HepG2 (cell line): ENCODE measurements at regions not wholly inside any gene's neighbourhood (a gene's known extent, or its start where the extent isn't known, plus 50 kb on each side); places are given as distances from the start of the nearest gene placed in this dataset.

Source experiments
- ATAC-seq: fragments of 200-7000 bp; cut with Tn5 transposase; 3 replicates; pipeline ENCODE4 v1.9.1; 2020; ENCODE audit warnings: mild to moderate bottlenecking, moderate library complexity
- BruUV-seq: library from RNA; stranded (reverse); fragments of 400-500 nt; replicated peaks from 2 replicates; lab custom pipeline; 2021; lab: Mats Ljungman, UMichigan
- CTCF ChIA-PET: fragments of 300-600 bp; formaldehyde crosslinking; extraction: SDS; loops from one replicate; lab custom pipeline; 2021; ENCODE audit warnings: low total read pairs, inconsistent platforms, low intra/inter-chr PET ratio; lab: Yijun Ruan, JAX
- POLR2A ChIA-PET: fragments of 350-600 bp; sonication (Branson Sonifier 250); formaldehyde crosslinking; loops from one replicate; lab custom pipeline; 2020; ENCODE audit warnings: antibody characterized with exemption, inconsistent platforms; lab: Yijun Ruan, JAX
- DNase-seq: peaks from one replicate; pipeline ENCODE4 v3.0.0-alpha.2; 2015; ENCODE audit warnings: low spot score
- FAIRE-seq: peaks from 3 replicates; lab custom pipeline; 2011; peaks lifted over from hg19 to GRCh38; lab: Jason Lieb, UNC
- H2AFZ ChIP-seq: one replicate; pipeline ENCODE4 v1.6.1; 2011; ENCODE audit warnings: low read length, inconsistent platforms
- H3K27ac ChIP-seq: fragments of 300-600 bp; 3 replicates; pipeline ENCODE4 v1.8.0; 2011; ENCODE audit warnings: mixed run types, mild to moderate bottlenecking, mixed read lengths, low read length, inconsistent platforms; ENCODE audit not compliant: insufficient read depth; ENCODE audit errors: extremely low read length
- H3K27me3 ChIP-seq, 2 experiments: fragments of 200-600 bp in 1 of 2; 2 replicates in 1 of 2; 3 replicates in 1 of 2; pipeline versions ENCODE4 v1.6.0 to v1.8.0; 2011; ENCODE audit warnings: low read length in 2 of 2, mild to moderate bottlenecking in 2 of 2, moderate library complexity in 2 of 2, inconsistent platforms in 1 of 2; ENCODE audit not compliant: insufficient read depth in 2 of 2, control insufficient read depth in 1 of 2
- H3K36me3 ChIP-seq, 2 experiments: fragments of 200-600 bp in 1 of 2; replicated peaks in 1 of 2; 2 replicates in 1 of 2; 3 replicates in 1 of 2; pipeline versions ENCODE4 v1.5.1 to v1.8.0; 2011; ENCODE audit warnings: low read length in 2 of 2, inconsistent platforms in 1 of 2; ENCODE audit not compliant: insufficient read depth in 2 of 2, control insufficient read depth in 1 of 2
- H3K4me1 ChIP-seq: 2 replicates; pipeline ENCODE4 v1.5.1; 2012; ENCODE audit warnings: low read length, inconsistent platforms; ENCODE audit not compliant: insufficient read depth
- H3K4me2 ChIP-seq: 2 replicates; pipeline ENCODE4 v1.6.0; 2011; ENCODE audit warnings: low read depth, low read length, inconsistent platforms
- H3K4me3 ChIP-seq, 3 experiments: fragments of 200-600 bp in 1 of 3; sonication (generic), shearing (Covaris generic) in 1 of 3; replicated peaks in 1 of 3; 2 replicates each; pipeline ENCODE4 v1.5.1; 2011 to 2016; ENCODE audit warnings: low read length in 3 of 3, inconsistent platforms in 2 of 3, low read depth in 2 of 3, mild to moderate bottlenecking in 2 of 3, control low read depth in 1 of 3, mixed read lengths in 1 of 3; ENCODE audit not compliant: insufficient read depth in 1 of 3
- H3K79me2 ChIP-seq: one replicate; pipeline ENCODE4 v1.6.1; 2011; ENCODE audit warnings: low read length, inconsistent platforms; ENCODE audit not compliant: insufficient read depth
- H3K9ac ChIP-seq: 2 replicates; pipeline ENCODE4 v1.6.0; 2011; ENCODE audit warnings: mild to moderate bottlenecking, low read depth, low read length, inconsistent platforms; ENCODE audit not compliant: insufficient read depth
- H3K9me3 ChIP-seq: 2 replicates; pipeline ENCODE4 v1.5.1; 2012; ENCODE audit warnings: mild to moderate bottlenecking, low read length
- H4K20me1 ChIP-seq: 2 replicates; pipeline ENCODE4 v1.6.0; 2011; ENCODE audit warnings: inconsistent platforms, mild to moderate bottlenecking, low read length, moderate library complexity; ENCODE audit not compliant: insufficient read depth
- HDAC2 ChIP-seq: sonication (generic); formaldehyde crosslinking; IDR thresholded peaks from 2 replicates; pipeline ENCODE4 v1.4.0; 2020; ENCODE audit warnings: missing genetic modification reagents
- HNRNPK ChIP-seq: fragments of 200-400 bp; formaldehyde crosslinking; IDR thresholded peaks from 2 replicates; pipeline ENCODE4 v1.6.1; 2018; ENCODE audit warnings: low read length, low read depth, moderate library complexity, mild to moderate bottlenecking; ENCODE audit not compliant: poor library complexity, severe bottlenecking
- HOXA3 ChIP-seq: sonication (generic); formaldehyde crosslinking; IDR thresholded peaks from 2 replicates; pipeline ENCODE4 v1.5.0; 2020; ENCODE audit warnings: missing genetic modification reagents
- IKZF5 ChIP-seq: IDR thresholded peaks from 2 replicates; pipeline ENCODE4 v1.6.1; 2018; ENCODE audit warnings: missing genetic modification reagents, mild to moderate bottlenecking, missing compliant biosample characterization
- MTA1 ChIP-seq: sonication (generic); formaldehyde crosslinking; IDR thresholded peaks from 2 replicates; pipeline ENCODE4 v1.4.0; 2020; ENCODE audit warnings: missing genetic modification reagents, mild to moderate bottlenecking, borderline replicate concordance
- NR1H2 ChIP-seq: sonication (generic); formaldehyde crosslinking; IDR thresholded peaks from 2 replicates; pipeline ENCODE4 v1.8.1; 2022; ENCODE audit warnings: low read depth, missing genetic modification reagents, borderline replicate concordance
- RORA ChIP-seq: sonication (generic); formaldehyde crosslinking; IDR thresholded peaks from 2 replicates; pipeline ENCODE4 v1.5.0; 2020; ENCODE audit warnings: mild to moderate bottlenecking, missing genetic modification reagents, moderate library complexity
- SAP130 ChIP-seq: IDR thresholded peaks from 2 replicates; pipeline ENCODE4 v1.6.1; 2016; ENCODE audit warnings: low read depth
- ZNF567 ChIP-seq: sonication (generic); formaldehyde crosslinking; IDR thresholded peaks from 2 replicates; pipeline ENCODE4 v1.8.1; 2023; ENCODE audit warnings: mild to moderate bottlenecking, missing genetic modification reagents, borderline replicate concordance
- WGBS: methylation state at CpG from one replicate; pipeline ENCODE4 v1.1.6; 2017; ENCODE audit warnings: low lambda C conversion rate; 5-methylcytosine and 5-hydroxymethylcytosine counted together
- in situ Hi-C: cut with HindIII; loops from 2 replicates; pipeline ENCODE4 v1.10.0; 2017; ENCODE audit warnings: low pct_unique_long_range_greater_than_20kb; ENCODE audit not compliant: extremely low pct_ligation_motif_present
- intact Hi-C: fragments of 100-400 bp; cut with micrococcal nuclease; formaldehyde crosslinking; loops from one replicate; pipeline ENCODE4 v1.10.0; 2022; ENCODE audit not compliant: unreplicated experiment
- TF ChIP-seq, protein P1 (sequence below): sonication (generic); formaldehyde crosslinking; IDR thresholded peaks from 2 replicates; pipeline ENCODE4 v1.4.0; 2020; ENCODE audit warnings: missing genetic modification reagents, mild to moderate bottlenecking, borderline replicate concordance
- TF ChIP-seq, protein P2 (sequence below): sonication (generic); formaldehyde crosslinking; IDR thresholded peaks from 2 replicates; pipeline ENCODE4 v1.4.0; 2020; ENCODE audit warnings: mild to moderate bottlenecking, missing genetic modification reagents

DNA sequence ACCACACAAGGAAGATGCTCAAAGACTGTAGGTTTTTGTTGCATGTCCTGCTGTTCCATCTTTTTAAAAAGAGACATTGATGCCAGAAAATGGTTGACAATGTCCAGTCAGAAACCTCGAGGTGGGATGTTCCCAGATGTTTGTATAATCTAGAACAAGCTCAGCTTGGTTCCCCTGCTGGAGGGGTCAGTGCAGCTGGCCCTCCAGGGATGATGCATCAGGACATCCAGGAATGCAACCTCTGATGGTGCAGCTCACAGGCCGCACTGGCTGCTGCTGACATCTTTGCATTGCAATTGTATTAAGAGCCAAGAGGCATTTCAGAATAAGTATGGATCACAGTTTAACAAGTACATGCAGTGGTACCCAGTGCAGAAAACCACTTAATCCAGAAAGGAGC, 122.4 kb downstream of the MED10 start:
- no TSS peak for BruUV-seq
- no peaks in the 10 kb centered on the region for H3K27me3 ChIP-seq

More for the DNA sequence above, 122.4 kb downstream of the MED10 start:
- POLR2A ChIA-PET: no interaction called here
- intact Hi-C loops: no loop called here
- Histone ChIP-seq H2AFZ (no peak overlapping the region), H3K36me3 (no peaks in the 10 kb centered on the region), H4K20me1 (no peaks in the 10 kb centered on the region), H3K4me2 (no peak overlapping the region), H3K4me3 (no peak overlapping the region), H3K4me1 (no peaks in the 10 kb centered on the region), H3K9me3 (no peaks in the 10 kb centered on the region), H3K27ac (no peak overlapping the region), H3K9ac (no peak overlapping the region), H3K79me2 (no peaks in the 10 kb centered on the region)
- FAIRE-seq: no peak
- WGBS: 0% methylated on average over 1 of the region's 2 CpGs
- DNase-seq: no peak
- ATAC-seq: no peak
- TF ChIP-seq, protein P1, sequence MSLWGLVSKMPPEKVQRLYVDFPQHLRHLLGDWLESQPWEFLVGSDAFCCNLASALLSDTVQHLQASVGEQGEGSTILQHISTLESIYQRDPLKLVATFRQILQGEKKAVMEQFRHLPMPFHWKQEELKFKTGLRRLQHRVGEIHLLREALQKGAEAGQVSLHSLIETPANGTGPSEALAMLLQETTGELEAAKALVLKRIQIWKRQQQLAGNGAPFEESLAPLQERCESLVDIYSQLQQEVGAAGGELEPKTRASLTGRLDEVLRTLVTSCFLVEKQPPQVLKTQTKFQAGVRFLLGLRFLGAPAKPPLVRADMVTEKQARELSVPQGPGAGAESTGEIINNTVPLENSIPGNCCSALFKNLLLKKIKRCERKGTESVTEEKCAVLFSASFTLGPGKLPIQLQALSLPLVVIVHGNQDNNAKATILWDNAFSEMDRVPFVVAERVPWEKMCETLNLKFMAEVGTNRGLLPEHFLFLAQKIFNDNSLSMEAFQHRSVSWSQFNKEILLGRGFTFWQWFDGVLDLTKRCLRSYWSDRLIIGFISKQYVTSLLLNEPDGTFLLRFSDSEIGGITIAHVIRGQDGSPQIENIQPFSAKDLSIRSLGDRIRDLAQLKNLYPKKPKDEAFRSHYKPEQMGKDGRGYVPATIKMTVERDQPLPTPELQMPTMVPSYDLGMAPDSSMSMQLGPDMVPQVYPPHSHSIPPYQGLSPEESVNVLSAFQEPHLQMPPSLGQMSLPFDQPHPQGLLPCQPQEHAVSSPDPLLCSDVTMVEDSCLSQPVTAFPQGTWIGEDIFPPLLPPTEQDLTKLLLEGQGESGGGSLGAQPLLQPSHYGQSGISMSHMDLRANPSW (CRISPR knock-in tag): no peak
- no peak for TF ChIP-seq NR1H2 (CRISPR knock-in tag)
- TF ChIP-seq HDAC2 (CRISPR knock-in tag): no peak
- TF ChIP-seq IKZF5 (CRISPR knock-in tag): no peak
- TF ChIP-seq, protein P2, sequence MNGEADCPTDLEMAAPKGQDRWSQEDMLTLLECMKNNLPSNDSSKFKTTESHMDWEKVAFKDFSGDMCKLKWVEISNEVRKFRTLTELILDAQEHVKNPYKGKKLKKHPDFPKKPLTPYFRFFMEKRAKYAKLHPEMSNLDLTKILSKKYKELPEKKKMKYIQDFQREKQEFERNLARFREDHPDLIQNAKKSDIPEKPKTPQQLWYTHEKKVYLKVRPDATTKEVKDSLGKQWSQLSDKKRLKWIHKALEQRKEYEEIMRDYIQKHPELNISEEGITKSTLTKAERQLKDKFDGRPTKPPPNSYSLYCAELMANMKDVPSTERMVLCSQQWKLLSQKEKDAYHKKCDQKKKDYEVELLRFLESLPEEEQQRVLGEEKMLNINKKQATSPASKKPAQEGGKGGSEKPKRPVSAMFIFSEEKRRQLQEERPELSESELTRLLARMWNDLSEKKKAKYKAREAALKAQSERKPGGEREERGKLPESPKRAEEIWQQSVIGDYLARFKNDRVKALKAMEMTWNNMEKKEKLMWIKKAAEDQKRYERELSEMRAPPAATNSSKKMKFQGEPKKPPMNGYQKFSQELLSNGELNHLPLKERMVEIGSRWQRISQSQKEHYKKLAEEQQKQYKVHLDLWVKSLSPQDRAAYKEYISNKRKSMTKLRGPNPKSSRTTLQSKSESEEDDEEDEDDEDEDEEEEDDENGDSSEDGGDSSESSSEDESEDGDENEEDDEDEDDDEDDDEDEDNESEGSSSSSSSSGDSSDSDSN (CRISPR knock-in tag): no peak
- no peak for TF ChIP-seq MTA1 (CRISPR knock-in tag)
- no peak for TF ChIP-seq HNRNPK
- TF ChIP-seq ZNF567 (CRISPR knock-in tag): no peak
- no peak for TF ChIP-seq SAP130 (CRISPR knock-in tag)
- TF ChIP-seq RORA: no peak
- no peak for TF ChIP-seq HOXA3 (CRISPR knock-in tag)
- in situ Hi-C loops: no loop called here
- CTCF ChIA-PET: no interaction called here
